Peyer's patch (tissue), 4 donors: ENCODE measurements at regions not wholly inside any gene's neighbourhood (a gene's known extent, or its start where the extent isn't known, plus 50 kb on each side); places are given as distances from the start of the nearest gene placed in this dataset.

Source experiments
- POLR2A ChIP-seq, 2 donors: fragments of 450-650 bp; IDR thresholded peaks; one replicate each; pipeline ENCODE4 v1.5.1; 2017; ENCODE audit warnings: antibody characterized with exemption in 2 of 2, mild to moderate bottlenecking in 2 of 2, moderate library complexity in 2 of 2
- TF ChIP-seq, protein P1 (sequence below), 6 experiments: fragments of 450-650 bp in 4 of 6; fragments of 200-600 bp in 2 of 6; sonication (generic) in 1 of 6; IDR thresholded peaks; one replicate each; pipeline ENCODE4 v1.5.1; 2017 to 2019; ENCODE audit warnings: antibody characterized with exemption in 6 of 6, mild to moderate bottlenecking in 3 of 6, moderate library complexity in 1 of 6

DNA sequence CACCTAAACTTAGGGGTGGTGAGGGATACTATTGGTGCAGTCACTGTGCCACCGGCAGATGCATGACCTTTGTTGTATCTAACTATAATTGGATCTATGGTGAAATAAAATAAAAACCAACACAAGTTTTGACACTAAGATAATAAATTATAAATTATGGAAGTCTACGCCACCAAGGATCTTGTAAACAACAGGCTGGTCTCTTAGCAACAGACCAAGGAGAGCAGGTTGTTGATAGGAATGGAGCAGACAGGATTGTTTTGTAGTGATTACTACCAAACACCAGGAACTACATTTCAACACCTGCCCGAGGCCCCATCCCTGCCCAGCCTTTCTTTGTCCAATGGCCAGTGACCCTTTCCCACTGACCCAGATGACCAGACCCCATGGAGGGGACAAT is 1178.0 kb downstream of the VRK1 start:
- TF ChIP-seq, protein P1, sequence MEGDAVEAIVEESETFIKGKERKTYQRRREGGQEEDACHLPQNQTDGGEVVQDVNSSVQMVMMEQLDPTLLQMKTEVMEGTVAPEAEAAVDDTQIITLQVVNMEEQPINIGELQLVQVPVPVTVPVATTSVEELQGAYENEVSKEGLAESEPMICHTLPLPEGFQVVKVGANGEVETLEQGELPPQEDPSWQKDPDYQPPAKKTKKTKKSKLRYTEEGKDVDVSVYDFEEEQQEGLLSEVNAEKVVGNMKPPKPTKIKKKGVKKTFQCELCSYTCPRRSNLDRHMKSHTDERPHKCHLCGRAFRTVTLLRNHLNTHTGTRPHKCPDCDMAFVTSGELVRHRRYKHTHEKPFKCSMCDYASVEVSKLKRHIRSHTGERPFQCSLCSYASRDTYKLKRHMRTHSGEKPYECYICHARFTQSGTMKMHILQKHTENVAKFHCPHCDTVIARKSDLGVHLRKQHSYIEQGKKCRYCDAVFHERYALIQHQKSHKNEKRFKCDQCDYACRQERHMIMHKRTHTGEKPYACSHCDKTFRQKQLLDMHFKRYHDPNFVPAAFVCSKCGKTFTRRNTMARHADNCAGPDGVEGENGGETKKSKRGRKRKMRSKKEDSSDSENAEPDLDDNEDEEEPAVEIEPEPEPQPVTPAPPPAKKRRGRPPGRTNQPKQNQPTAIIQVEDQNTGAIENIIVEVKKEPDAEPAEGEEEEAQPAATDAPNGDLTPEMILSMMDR (IDR thresholded peaks at IDR 0.05) = no peak
- no peak for TF ChIP-seq POLR2A (IDR thresholded peaks at IDR 0.05)
